Fibroblast of lung (primary cell): ENCODE measurements at regions not wholly inside any gene's neighbourhood (a gene's known extent, or its start where the extent isn't known, plus 50 kb on each side); places are given as distances from the start of the nearest gene placed in this dataset.

Experiments
- DNase-seq, 2 donors: peaks; one replicate each; pipeline versions ENCODE4 v3.0.0 to v3.0.0-alpha.2; 2010; ENCODE audit warnings: low read depth in 2 of 2
- H2AFZ ChIP-seq: 2 replicates; pipeline ENCODE4 v1.5.1; 2012; ENCODE audit warnings: low read length, control low read depth, inconsistent platforms
- H3K27ac ChIP-seq: 2 replicates; pipeline ENCODE4 v1.5.1; 2011; ENCODE audit warnings: low read length, control low read depth; ENCODE audit not compliant: insufficient read depth
- H3K27me3 ChIP-seq: 2 replicates; pipeline ENCODE4 v1.5.1; 2011; ENCODE audit warnings: mild to moderate bottlenecking, low read length; ENCODE audit not compliant: control insufficient read depth, insufficient read depth
- H3K36me3 ChIP-seq: 2 replicates; pipeline ENCODE4 v1.5.1; 2011; ENCODE audit warnings: low read length; ENCODE audit not compliant: control insufficient read depth, insufficient read depth
- H3K4me1 ChIP-seq: 2 replicates; pipeline ENCODE4 v1.5.1; 2011; ENCODE audit warnings: low read length; ENCODE audit not compliant: control insufficient read depth, insufficient read depth; ENCODE audit errors: extremely low read depth
- H3K4me2 ChIP-seq: 2 replicates; pipeline ENCODE4 v1.5.1; 2011; ENCODE audit warnings: low read length, control low read depth; ENCODE audit not compliant: insufficient read depth; ENCODE audit errors: extremely low read depth
- H3K4me3 ChIP-seq, 4 experiments: fragments of 200-600 bp in 1 of 4; sonication (generic) in 1 of 4; replicated peaks in 1 of 4; 2 replicates each; pipeline ENCODE4 v1.5.1; 2011 to 2016; ENCODE audit warnings: low read length in 4 of 4, low read depth in 3 of 4, mild to moderate bottlenecking in 3 of 4, control low read depth in 2 of 4, inconsistent platforms in 1 of 4, mixed read lengths in 1 of 4; ENCODE audit not compliant: insufficient read depth in 1 of 4; ENCODE audit errors: control extremely low read depth in 1 of 4
- H3K79me2 ChIP-seq: 2 replicates; pipeline ENCODE4 v1.5.1; 2012; ENCODE audit warnings: mild to moderate bottlenecking, low read length, inconsistent platforms; ENCODE audit not compliant: control insufficient read depth, insufficient read depth
- H3K9ac ChIP-seq: 2 replicates; pipeline ENCODE4 v1.5.1; 2011; ENCODE audit warnings: mild to moderate bottlenecking, low read length, control low read depth; ENCODE audit not compliant: insufficient read depth
- H3K9me3 ChIP-seq: 2 replicates; pipeline ENCODE4 v1.5.1; 2012; ENCODE audit warnings: low read depth, low read length; ENCODE audit not compliant: control insufficient read depth, insufficient read depth
- H4K20me1 ChIP-seq: 2 replicates; pipeline ENCODE4 v1.5.1; 2011; ENCODE audit warnings: low read length; ENCODE audit not compliant: control insufficient read depth, insufficient read depth; ENCODE audit errors: extremely low read depth
- EZH2 ChIP-seq: IDR thresholded peaks from 2 replicates; pipeline ENCODE4 v1.5.1; 2012; ENCODE audit warnings: low read length, control low read depth, mild to moderate bottlenecking; ENCODE audit errors: missing control alignments
- TF ChIP-seq, protein P1 (sequence below), 2 donors: IDR thresholded peaks in 1 of 2; conservative IDR thresholded peaks in 1 of 2; 1 replicate in 1 of 2; 2 replicates in 1 of 2; pipeline ENCODE4 v1.5.1; 2011 to 2012; ENCODE audit warnings: low read length in 2 of 2, control low read depth in 1 of 2, inconsistent platforms in 1 of 2, low read depth in 1 of 2, mild to moderate bottlenecking in 1 of 2

DNA sequence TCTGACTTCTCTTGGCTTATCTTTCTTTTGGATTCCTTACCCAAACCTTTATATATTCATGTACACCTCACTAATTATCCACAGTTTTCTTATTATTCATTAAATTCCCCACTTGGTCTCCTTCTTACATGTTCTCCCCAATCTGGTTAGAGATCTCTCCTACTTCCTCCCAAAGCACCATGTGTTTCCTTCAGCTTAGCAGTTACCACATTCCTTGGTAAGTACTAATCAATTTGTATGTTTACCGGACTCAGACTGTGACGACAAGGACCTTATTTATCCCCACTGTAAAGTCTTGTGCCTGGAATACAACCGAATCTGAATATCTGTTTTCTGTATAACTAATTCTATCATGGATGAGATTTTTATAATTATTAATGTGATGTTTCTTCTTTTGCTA is 389.5 kb downstream of the KCNJ2 start:
- H3K4me1 ChIP-seq: no peaks in the 10 kb centered on the region
- no peaks in the 10 kb centered on the region for H3K27me3 ChIP-seq
- H3K27ac ChIP-seq: no peak overlapping the region
- no peak overlapping the region for H3K4me3 ChIP-seq
- no peaks in the 10 kb centered on the region for H3K79me2 ChIP-seq
- no peaks in the 10 kb centered on the region for H3K36me3 ChIP-seq
- H2AFZ ChIP-seq: no peak overlapping the region
- no peak overlapping the region for H3K9ac ChIP-seq
- no peaks in the 10 kb centered on the region for H3K9me3 ChIP-seq
- TF ChIP-seq, protein P1, sequence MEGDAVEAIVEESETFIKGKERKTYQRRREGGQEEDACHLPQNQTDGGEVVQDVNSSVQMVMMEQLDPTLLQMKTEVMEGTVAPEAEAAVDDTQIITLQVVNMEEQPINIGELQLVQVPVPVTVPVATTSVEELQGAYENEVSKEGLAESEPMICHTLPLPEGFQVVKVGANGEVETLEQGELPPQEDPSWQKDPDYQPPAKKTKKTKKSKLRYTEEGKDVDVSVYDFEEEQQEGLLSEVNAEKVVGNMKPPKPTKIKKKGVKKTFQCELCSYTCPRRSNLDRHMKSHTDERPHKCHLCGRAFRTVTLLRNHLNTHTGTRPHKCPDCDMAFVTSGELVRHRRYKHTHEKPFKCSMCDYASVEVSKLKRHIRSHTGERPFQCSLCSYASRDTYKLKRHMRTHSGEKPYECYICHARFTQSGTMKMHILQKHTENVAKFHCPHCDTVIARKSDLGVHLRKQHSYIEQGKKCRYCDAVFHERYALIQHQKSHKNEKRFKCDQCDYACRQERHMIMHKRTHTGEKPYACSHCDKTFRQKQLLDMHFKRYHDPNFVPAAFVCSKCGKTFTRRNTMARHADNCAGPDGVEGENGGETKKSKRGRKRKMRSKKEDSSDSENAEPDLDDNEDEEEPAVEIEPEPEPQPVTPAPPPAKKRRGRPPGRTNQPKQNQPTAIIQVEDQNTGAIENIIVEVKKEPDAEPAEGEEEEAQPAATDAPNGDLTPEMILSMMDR (conservative IDR thresholded peaks at IDR 0.05 in 1 of 2, IDR thresholded peaks at IDR 0.05 in 1 of 2; ENCODE audit: low read depth in 1 of 2, low read length in 2 of 2): no peak
- TF ChIP-seq EZH2: no peak
- peak in 1 of 2 donors; percentile 18 for DNase-seq
- H3K4me2 ChIP-seq: no peak overlapping the region
- H4K20me1 ChIP-seq: no peaks in the 10 kb centered on the region

DNA sequence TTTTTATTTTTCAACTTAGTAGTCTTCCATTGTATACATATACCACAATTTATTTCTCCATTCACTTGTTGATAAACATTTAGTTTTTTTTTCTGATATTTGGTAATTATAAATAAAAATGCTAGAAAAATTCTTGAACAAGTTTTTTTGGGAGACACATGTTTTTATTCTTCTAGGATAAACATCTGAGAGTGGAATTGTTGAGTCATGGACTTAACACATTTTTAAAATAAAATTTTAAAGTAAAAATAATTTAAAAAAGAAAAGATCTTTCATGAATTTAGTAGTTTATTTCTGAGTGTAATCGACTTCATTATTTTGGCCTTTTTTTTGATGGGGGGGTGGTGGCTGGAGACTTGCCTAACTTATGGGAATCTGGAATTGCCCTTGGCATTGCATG is 391.1 kb downstream of the KCNJ2 start:
- TF ChIP-seq EZH2: no peak
- TF ChIP-seq, protein P1 (conservative IDR thresholded peaks at IDR 0.05 in 1 of 2, IDR thresholded peaks at IDR 0.05 in 1 of 2; ENCODE audit: low read depth in 1 of 2, low read length in 2 of 2): no peak
- H3K27ac ChIP-seq: no peak overlapping the region

DNA sequence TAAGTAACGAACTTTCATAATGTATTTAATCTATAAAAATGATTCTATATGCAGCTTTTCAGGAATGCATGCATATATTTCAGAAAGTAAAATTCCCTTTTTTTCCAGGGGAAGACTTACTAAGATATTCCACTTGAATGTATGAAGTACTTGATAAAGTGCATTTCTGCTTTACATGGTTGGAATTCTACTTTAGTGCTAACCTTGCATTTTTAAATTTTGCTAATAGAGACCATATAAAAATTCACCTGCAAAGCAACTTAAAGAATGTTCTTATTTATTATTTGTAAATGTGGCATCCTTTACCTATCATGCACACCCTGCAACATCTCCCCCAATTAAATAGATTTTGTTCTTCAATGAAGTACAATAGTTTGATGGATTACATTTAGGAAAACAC is 392.8 kb downstream of the KCNJ2 start:
- Histone ChIP-seq H3K4me3 (no peak overlapping the region), H3K79me2 (no peaks in the 10 kb centered on the region), H3K4me1 (no peaks in the 10 kb centered on the region), H4K20me1 (no peaks in the 10 kb centered on the region), H3K36me3 (no peaks in the 10 kb centered on the region), H3K27me3 (no peaks in the 10 kb centered on the region), H3K9ac (no peak overlapping the region), H2AFZ (no peak overlapping the region), H3K4me2 (no peak overlapping the region), H3K9me3 (no peaks in the 10 kb centered on the region), H3K27ac (no peak overlapping the region)
- no peak for DNase-seq
- TF ChIP-seq, protein P1 (conservative IDR thresholded peaks at IDR 0.05 in 1 of 2, IDR thresholded peaks at IDR 0.05 in 1 of 2; ENCODE audit: low read depth in 1 of 2, low read length in 2 of 2): no peak
- TF ChIP-seq EZH2: no peak

More for the DNA sequence above, 391.1 kb downstream of the KCNJ2 start:
- H3K36me3 ChIP-seq: no peaks in the 10 kb centered on the region
- H3K4me1 ChIP-seq: no peaks in the 10 kb centered on the region
- no peak overlapping the region for H3K4me3 ChIP-seq
- H2AFZ ChIP-seq: no peak overlapping the region
- no peaks in the 10 kb centered on the region for H4K20me1 ChIP-seq
- DNase-seq: no peak
- H3K9me3 ChIP-seq: no peaks in the 10 kb centered on the region
- H3K27me3 ChIP-seq: no peaks in the 10 kb centered on the region
- H3K79me2 ChIP-seq: no peaks in the 10 kb centered on the region
- no peak overlapping the region for H3K4me2 ChIP-seq
- no peak overlapping the region for H3K9ac ChIP-seq
